ENCODE measurements at regions not wholly inside any gene's neighbourhood (a gene's known extent, or its start where the extent isn't known, plus 50 kb on each side); places are given as distances from the start of the nearest gene placed in this dataset.
A peak's percentile ranks its signal among the peaks of the same experiment; 100 is the strongest.
"Not testable (repeated sequence)": the region's sequence is repeated elsewhere in the genome, so short reads cannot be mapped to it uniquely, and the experiment has no call there.

- TF ChIP-seq, protein P1, sequence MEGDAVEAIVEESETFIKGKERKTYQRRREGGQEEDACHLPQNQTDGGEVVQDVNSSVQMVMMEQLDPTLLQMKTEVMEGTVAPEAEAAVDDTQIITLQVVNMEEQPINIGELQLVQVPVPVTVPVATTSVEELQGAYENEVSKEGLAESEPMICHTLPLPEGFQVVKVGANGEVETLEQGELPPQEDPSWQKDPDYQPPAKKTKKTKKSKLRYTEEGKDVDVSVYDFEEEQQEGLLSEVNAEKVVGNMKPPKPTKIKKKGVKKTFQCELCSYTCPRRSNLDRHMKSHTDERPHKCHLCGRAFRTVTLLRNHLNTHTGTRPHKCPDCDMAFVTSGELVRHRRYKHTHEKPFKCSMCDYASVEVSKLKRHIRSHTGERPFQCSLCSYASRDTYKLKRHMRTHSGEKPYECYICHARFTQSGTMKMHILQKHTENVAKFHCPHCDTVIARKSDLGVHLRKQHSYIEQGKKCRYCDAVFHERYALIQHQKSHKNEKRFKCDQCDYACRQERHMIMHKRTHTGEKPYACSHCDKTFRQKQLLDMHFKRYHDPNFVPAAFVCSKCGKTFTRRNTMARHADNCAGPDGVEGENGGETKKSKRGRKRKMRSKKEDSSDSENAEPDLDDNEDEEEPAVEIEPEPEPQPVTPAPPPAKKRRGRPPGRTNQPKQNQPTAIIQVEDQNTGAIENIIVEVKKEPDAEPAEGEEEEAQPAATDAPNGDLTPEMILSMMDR (IDR thresholded peaks at IDR 0.05), result no peak
These were observed 63.0 kb downstream of the HLX start for GRCh38 chr1:220942278-220942677.

GRCh38 chr1:220942914-220943313 lies 63.7 kb downstream of the HLX start:
- ATAC-seq; H3K4me1 ChIP-seq; DNase-seq; H3K36me3 ChIP-seq; intact Hi-C loops (cut with DNase I); H3K9me3 ChIP-seq; H3K27ac ChIP-seq; H3K4me3 ChIP-seq; H3K27me3 ChIP-seq: not testable (repeated sequence)

More at GRCh38 chr1:220942278-220942677, 63.0 kb downstream of the HLX start:
- ATAC-seq (no peak), DNase-seq (no peak)
- Histone ChIP-seq H3K27ac (no peak overlapping the region), H3K9me3 (peaks cover 0 to 4% of the 10 kb centered on the region in 2 donors), H3K4me3 (no peak overlapping the region), H3K36me3 (no peaks in the 10 kb centered on the region), H3K27me3 (no peaks in the 10 kb centered on the region), H3K4me1 (no peaks in the 10 kb centered on the region)
- intact Hi-C loops (cut with DNase I), result no loop called here

- H3K4me1 ChIP-seq, result no peaks in the 10 kb centered on the region
- H3K9me3 ChIP-seq, result peaks cover 0 to 4% of the 10 kb centered on the region in 2 donors
- no peak for ATAC-seq
- no peaks in the 10 kb centered on the region for H3K36me3 ChIP-seq
- H3K4me3 ChIP-seq, result no peak overlapping the region
- no peak overlapping the region for H3K27ac ChIP-seq
- peak in 2 of 4 donors; percentile 20 to 34 for DNase-seq
- TF ChIP-seq, protein P1 (IDR thresholded peaks at IDR 0.05), result no peak
- intact Hi-C loops (cut with DNase I), result no loop called here
- no peaks in the 10 kb centered on the region for H3K27me3 ChIP-seq
These were observed 64.2 kb downstream of the HLX start for GRCh38 chr1:220943319-220943996.

DNA sequence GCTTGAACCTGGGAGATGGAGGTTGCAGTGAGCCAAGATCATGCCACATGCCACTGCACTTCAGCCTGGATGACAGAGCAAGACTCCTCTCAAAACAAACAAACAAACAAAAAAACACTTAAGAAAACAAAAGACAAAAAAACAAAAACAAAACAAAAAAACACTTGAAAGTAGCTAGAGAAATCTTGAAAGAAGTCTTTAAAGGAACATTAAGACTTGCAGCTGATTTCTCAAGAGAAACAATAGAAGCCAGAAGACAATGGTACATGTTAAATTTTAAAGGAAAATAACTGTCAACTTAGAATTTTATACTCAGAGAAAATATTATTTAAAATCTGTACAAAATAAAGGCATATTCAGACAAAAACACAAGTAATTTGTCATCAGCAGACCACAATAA lies 71.3 kb downstream of the HLX start:
- ATAC-seq (no peak), DNase-seq (no peak)
- Histone ChIP-seq H3K9me3 (peaks cover 0 to 29% of the 10 kb centered on the region in 2 donors), H3K36me3 (no peaks in the 10 kb centered on the region), H3K4me1 (no peaks in the 10 kb centered on the region), H3K4me3 (no peak overlapping the region), H3K27ac (no peak overlapping the region), H3K27me3 (no peaks in the 10 kb centered on the region)
- intact Hi-C loops (cut with DNase I), result no loop called here
- TF ChIP-seq, protein P1 (IDR thresholded peaks at IDR 0.05), result no peak

GRCh38 chr1:220952961-220953643 lies 73.9 kb downstream of the HLX start:
- ATAC-seq, result no peak
- Histone ChIP-seq H3K4me1 (peaks cover 0 to 7% of the 10 kb centered on the region in 2 donors), H3K27me3 (no peaks in the 10 kb centered on the region), H3K4me3 (no peak overlapping the region), H3K36me3 (no peaks in the 10 kb centered on the region), H3K27ac (no peak overlapping the region), H3K9me3 (peaks cover 0 to 29% of the 10 kb centered on the region in 2 donors)
- DNase-seq, result no peak
- intact Hi-C loops (cut with DNase I), result no loop called here
- TF ChIP-seq, protein P1 (IDR thresholded peaks at IDR 0.05), result no peak

Measured in left lung (tissue), 4 donors.